ENCODE measurements at regions not wholly inside any gene's neighbourhood (a gene's known extent, or its start where the extent isn't known, plus 50 kb on each side); places are given as distances from the start of the nearest gene placed in this dataset.

DNA sequence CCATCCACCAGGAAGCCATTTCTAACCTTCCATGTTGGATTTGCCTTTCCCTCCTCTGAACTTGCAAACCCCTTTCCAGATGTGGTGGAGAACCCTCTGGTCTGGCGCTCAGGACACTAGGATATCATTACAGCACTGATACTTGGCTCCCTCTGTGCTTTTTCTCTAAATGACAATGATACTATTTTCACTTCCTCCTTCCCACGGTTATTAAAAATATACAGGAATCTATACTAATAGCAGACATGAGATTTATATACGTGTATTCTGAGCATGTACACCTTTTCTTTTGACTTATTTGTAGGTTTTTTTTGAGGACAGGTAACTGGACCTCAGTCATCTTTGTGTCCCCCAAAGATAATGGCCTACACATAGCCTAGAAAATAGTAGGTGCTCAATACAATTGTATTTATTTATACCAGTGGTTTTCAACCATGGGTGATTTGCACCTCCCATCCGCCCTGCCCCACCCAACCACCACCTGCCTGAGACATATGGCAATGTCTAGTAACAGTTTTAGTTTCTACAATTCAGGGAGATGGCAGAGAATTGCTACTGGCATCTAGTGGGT lies 60.4 kb upstream of the PLAC8 start:
- no peaks in the 10 kb centered on the region for H3K4me1 Mint-ChIP-seq (ENCODE audit: low read depth, unreplicated experiment)
- no peak for DNase-seq
- no peaks in the 10 kb centered on the region for H3K27me3 Mint-ChIP-seq (ENCODE audit: unreplicated experiment)
- H3K4me3 Mint-ChIP-seq (ENCODE audit: unreplicated experiment), result no peak overlapping the region
- H3K36me3 Mint-ChIP-seq (ENCODE audit: unreplicated experiment), result peaks cover 5% of the 10 kb centered on the region
- TF ChIP-seq, protein P1, sequence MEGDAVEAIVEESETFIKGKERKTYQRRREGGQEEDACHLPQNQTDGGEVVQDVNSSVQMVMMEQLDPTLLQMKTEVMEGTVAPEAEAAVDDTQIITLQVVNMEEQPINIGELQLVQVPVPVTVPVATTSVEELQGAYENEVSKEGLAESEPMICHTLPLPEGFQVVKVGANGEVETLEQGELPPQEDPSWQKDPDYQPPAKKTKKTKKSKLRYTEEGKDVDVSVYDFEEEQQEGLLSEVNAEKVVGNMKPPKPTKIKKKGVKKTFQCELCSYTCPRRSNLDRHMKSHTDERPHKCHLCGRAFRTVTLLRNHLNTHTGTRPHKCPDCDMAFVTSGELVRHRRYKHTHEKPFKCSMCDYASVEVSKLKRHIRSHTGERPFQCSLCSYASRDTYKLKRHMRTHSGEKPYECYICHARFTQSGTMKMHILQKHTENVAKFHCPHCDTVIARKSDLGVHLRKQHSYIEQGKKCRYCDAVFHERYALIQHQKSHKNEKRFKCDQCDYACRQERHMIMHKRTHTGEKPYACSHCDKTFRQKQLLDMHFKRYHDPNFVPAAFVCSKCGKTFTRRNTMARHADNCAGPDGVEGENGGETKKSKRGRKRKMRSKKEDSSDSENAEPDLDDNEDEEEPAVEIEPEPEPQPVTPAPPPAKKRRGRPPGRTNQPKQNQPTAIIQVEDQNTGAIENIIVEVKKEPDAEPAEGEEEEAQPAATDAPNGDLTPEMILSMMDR (IDR thresholded peaks at IDR 0.05; ENCODE audit: partially characterized antibody, unreplicated experiment), result no peak
- H3K27ac Mint-ChIP-seq (ENCODE audit: unreplicated experiment), result no peak overlapping the region
- no peaks in the 10 kb centered on the region for H3K9me3 Mint-ChIP-seq (ENCODE audit: unreplicated experiment)

DNA sequence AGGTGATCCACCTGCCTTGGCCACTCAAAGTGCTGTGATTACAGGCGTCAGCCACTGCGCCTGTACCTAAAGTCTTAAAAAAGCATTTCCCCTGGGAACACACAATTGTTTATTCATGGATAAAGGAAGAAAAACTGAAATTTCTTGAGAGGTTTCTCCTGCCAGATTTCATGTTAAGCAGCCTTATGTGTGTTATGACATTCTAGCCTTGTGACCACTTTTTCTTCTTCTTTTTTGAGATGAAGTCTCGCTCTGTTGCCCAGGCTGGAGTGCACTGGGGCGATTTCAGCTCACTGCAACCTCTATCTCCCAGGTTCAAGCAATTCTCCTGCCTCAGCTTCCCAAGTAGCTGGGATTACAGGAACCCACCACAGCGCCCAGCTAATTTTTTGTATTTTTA lies 57.8 kb upstream of the PLAC8 start:
- Mint-ChIP-seq H3K27ac (ENCODE audit: unreplicated experiment) (no peak overlapping the region), H3K9me3 (ENCODE audit: unreplicated experiment) (no peaks in the 10 kb centered on the region), H3K27me3 (ENCODE audit: unreplicated experiment) (no peaks in the 10 kb centered on the region), H3K4me1 (ENCODE audit: low read depth, unreplicated experiment) (no peaks in the 10 kb centered on the region), H3K36me3 (ENCODE audit: unreplicated experiment) (peaks cover 5% of the 10 kb centered on the region), H3K4me3 (ENCODE audit: unreplicated experiment) (no peak overlapping the region)
- TF ChIP-seq, protein P1 (IDR thresholded peaks at IDR 0.05; ENCODE audit: partially characterized antibody, unreplicated experiment), result no peak
- no peak for DNase-seq

DNA sequence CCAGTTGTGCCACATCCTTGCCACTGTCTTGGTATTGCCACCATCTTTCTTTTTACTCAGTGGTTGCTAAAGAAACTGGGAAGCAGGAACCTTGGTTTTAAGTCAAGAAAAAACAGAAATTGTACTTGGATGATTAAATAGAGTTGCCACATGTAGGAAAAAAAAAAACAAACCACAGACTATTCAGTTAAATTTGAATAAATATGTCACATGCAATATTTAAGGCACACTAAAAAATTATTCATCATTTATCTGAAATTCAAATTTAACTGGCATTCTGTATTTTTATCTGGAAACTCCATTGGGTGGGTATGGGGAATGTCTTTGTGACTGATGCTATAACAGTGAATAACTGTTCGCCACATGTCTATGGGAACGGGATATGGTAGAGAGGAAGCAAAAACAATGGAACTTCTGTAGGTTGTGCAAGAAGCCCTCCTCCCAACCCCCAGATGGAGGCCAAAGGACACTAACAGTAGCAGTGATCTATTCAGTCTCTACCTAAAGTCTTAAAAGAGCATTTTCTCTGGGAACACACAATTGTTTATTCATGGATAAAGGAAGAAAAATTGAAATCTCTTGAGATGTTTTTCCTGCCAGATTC lies 57.0 kb upstream of the PLAC8 start:
- no peak for DNase-seq
- H3K9me3 Mint-ChIP-seq (ENCODE audit: unreplicated experiment), result no peaks in the 10 kb centered on the region
- H3K36me3 Mint-ChIP-seq (ENCODE audit: unreplicated experiment), result peaks cover 5% of the 10 kb centered on the region
- no peaks in the 10 kb centered on the region for H3K4me1 Mint-ChIP-seq (ENCODE audit: low read depth, unreplicated experiment)
- no peak overlapping the region for H3K27ac Mint-ChIP-seq (ENCODE audit: unreplicated experiment)
- H3K4me3 Mint-ChIP-seq (ENCODE audit: unreplicated experiment), result no peak overlapping the region
- TF ChIP-seq, protein P1 (IDR thresholded peaks at IDR 0.05; ENCODE audit: partially characterized antibody, unreplicated experiment), result no peak
- H3K27me3 Mint-ChIP-seq (ENCODE audit: unreplicated experiment), result no peaks in the 10 kb centered on the region

DNA sequence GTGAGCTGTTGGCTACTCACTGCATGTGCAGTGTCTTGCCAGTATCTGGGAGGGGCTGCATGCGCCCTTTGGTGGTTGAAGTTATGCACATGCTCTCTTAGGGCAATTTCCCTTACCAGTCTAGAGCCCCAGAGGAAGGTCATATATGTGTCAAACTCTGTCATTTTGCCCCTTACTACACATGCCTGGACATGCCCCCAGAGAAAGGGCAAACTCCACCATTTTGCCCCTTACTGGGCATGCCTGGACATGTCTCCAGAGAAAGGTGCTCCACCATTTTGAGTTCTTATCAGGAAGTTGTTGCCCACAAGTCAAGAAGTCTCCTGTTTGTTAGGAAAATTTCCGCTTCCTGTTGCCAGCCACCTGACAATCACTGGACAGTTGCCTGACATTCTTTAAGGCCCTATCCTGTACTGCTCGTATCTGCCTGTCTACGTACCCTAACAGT lies 56.4 kb upstream of the PLAC8 start:
- DNase-seq, result no peak
- no peaks in the 10 kb centered on the region for H3K9me3 Mint-ChIP-seq (ENCODE audit: unreplicated experiment)
- no peaks in the 10 kb centered on the region for H3K4me1 Mint-ChIP-seq (ENCODE audit: low read depth, unreplicated experiment)
- H3K4me3 Mint-ChIP-seq (ENCODE audit: unreplicated experiment), result no peak overlapping the region
- TF ChIP-seq, protein P1 (IDR thresholded peaks at IDR 0.05; ENCODE audit: partially characterized antibody, unreplicated experiment), result no peak
- peaks cover 5% of the 10 kb centered on the region for H3K36me3 Mint-ChIP-seq (ENCODE audit: unreplicated experiment)
- no peak overlapping the region for H3K27ac Mint-ChIP-seq (ENCODE audit: unreplicated experiment)
- no peaks in the 10 kb centered on the region for H3K27me3 Mint-ChIP-seq (ENCODE audit: unreplicated experiment)
